GM18909 (cell line): ENCODE measurements at regions not wholly inside any gene's neighbourhood (a gene's known extent, or its start where the extent isn't known, plus 50 kb on each side); places are given as distances from the start of the nearest gene placed in this dataset.

Source experiments
- ATAC-seq: cut with Tn5 transposase; IDR thresholded peaks from one replicate; pipeline ENCODE4 v1.9.1; 2021; ENCODE audit warnings: mild to moderate bottlenecking; ENCODE audit not compliant: unreplicated experiment, poor library complexity

DNA sequence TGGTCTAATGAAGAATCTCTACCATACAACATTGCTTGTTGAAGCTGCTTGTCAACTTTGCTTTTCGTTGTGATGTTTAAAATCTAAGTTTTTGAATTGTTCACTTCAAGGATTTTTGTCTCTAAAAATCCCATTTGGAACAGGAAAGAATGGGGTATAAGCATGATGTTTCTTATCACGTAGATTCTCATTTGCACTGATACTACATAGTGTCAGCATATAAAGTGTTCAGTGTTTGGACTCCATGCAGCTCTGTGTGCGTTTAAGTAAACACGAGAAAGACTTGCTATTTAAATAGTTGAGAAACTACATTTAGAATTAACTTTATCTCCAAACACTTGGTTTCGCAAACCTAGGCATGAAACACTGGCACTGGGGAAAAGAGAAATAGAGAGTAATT lies 452.5 kb downstream of the NKX6-1 start:
- ATAC-seq, result no peak

DNA sequence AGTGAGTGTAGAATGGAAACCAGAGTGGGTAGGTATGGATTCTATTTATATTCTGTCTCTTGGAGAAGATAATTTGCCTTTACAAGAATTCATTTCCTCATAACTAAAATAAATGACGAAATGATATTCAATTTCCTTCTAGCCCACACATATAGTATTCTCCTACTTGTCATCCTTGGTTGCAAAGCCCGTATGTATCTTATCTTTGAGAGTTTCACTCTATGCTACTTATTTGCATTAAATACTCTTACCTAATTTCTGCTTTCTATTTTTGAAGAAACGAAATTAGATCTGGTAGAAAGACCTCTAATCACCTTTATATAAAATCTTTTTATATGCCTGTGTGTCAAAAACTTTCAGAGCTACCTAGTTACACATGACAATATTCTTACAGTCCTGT lies 457.7 kb downstream of the NKX6-1 start:
- ATAC-seq, result no peak

DNA sequence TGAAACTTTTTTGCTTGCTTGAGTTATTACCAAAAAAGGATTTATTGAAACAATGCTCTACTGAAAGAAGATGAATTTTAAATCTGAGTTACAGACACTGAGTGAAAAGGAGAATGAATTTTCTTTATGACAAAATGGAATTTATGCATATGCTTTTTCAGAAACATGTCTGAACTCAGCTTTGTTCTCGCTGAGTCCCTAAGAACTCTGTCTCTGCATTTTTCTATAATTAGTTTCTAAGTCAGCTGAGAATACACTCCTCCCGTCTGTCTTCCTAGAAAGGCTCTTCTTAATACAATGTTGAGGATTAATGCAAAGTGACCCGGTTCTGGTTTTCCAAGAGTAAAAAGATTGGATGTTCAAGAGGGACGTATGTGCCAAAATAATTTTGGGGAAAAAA lies 463.5 kb downstream of the NKX6-1 start:
- ATAC-seq, result no peak

DNA sequence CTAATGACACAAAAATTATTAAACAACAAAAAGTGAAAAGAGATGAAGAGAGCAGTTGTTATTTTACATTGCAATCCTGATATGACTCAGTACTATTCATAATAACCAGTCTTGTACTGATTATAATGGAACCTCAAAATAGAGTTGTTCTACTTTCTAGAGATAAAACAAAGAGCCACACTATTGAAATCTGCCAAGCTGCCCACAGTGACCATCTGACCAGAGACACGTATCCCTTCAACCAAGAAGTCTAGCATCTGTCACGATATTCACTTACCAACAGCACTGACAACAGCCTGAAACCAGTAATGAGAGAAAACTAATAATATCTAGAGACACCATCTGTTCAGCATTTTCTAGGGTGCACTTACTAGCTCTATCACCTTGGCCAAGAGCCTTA lies 466.7 kb downstream of the NKX6-1 start:
- ATAC-seq, result peak; percentile 86

DNA sequence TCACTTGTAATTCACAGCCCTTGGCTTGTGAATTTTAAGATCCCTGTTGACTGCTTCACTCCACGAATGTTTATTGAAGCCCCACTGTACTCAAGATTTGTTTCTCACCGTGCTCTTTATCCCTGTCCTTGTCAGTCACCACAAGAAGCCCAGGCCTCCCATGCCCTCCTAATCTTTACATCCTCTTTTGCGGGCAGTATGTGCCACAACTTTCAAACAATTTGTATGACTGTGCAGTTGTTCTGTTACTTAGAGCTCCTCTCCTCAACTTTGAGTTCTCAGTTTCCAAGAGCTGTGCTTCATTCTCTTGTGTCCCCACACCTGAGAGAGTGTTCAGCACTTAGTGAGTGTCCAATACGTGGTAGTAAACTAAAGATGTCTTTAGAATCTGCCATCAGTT lies 467.7 kb downstream of the NKX6-1 start:
- no peak for ATAC-seq

DNA sequence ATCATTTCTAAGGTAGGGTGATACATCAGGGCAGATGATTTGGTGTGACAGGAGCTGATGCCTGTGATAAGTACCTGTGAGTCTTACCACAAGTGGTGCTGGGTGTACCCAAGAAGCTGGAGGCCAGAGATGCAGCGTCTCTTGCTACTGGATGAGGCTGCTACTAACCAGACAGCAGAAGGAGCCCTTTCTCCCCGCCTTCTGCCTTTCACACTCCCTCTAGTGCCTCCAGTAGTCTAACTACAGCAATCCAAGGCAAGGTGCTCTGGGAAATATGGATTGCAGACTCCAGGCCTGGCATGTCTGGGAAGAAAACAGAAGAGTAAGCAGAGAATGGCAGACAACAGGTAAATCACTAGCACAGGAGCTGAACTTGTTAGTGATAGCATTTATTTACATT lies 470.8 kb downstream of the NKX6-1 start:
- ATAC-seq, result no peak

DNA sequence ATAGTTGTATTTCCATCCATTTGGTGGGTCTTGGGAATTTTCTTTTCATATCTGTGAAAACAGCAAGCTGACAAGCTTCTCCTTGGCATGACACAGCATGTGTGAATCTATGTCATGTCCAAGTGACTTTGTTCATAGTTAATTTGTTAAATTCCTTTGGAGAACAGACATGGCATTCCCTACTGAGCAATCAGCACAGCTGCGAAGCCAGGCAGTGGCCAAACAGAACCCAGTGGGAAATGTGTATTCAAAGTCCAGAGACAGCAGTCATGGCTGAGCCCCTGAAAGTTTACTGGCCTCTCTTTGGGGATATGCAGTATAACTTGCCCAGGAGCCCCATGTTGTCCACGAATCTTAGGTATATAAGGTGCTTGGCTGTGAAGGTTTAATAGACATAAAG lies 474.7 kb downstream of the NKX6-1 start:
- no peak for ATAC-seq

DNA sequence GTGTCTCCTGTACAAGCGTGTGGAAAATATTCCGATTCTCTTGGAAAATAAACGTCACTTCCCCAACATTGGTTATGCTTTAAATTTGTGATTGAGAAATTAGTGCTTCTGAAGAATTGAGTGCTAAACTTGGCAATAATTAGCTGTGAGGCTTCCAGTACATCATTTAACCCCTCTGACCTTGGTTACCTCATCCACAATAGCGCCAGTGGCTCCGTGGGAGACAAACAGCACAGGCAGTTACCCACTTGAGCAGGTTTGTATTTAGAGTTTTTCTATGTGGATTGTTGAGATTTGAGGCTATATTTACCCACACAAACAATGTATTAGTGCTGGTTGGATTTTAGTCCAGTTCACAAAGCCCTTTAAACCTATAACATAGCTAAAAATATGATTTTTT lies 476.5 kb downstream of the NKX6-1 start:
- no peak for ATAC-seq

DNA sequence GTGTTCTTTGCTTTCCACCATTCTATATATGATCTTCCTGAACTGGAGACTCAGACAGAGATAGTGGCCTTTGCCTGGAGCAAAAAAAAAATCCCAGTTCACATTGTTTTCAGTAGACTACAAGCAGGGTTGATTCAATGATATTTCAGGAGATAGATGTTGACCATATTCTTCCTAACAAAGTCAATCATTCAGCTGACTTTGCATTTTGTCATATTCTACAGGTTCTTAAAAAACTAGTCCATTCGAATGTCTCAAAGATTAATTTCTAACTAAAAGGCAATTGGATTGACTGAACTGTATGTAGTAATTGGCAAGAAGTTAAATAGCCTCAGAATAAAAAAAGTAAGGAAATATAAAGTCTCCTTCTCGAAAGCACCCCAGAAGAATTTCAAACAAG lies 479.5 kb downstream of the NKX6-1 start:
- ATAC-seq, result no peak

DNA sequence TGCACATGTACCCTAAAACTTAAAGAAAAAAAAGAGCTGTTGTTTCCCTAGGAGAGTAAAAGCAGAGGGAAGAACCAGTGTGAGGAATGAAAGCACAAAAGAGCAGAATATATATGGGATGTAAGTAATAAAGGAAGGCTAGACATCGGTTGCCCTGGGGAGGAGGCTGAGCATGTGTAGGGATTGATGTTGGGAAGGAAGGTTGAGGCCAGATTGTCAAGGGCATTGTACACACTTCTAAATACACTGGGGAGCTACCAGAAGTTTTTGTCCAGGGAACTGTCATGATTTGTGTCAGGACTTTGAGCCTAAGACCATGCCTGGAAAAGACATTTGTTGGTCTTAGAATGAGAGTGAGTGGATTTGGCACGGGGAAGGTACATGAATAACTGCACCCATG lies 467.1 kb downstream of the GPAT3 start:
- ATAC-seq, result no peak

DNA sequence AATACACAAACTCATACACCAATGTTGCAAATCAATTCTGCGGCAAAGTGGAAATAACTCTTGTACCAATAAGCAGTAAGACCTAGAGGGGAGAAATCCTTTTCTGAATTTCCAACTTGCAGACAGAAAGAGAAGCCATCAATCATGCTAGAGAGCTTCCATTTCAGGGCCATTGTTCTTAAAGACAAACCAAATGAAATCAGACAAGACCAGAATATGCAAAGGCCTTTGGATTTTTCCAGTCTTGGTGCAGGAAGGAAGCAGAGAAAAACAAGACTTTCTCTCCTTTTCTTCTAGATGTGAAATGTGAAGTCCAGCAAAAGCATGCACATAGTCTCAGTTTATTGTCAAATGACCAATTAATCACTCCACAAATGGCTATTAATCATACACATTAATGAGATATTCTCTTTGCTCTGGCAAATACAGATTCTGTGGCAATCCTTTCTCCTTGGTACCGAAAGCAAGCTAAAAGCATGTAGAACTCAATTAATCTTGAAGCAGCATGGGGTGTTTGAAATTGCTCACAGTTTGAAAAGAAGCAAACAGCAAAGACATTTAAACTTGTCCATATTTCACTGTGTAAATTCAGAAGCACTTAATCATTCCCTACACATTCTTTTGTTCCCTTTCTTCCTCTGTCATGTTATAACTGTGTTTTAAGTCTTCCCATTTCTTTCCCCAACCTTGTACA lies 466.1 kb downstream of the GPAT3 start:
- ATAC-seq, result no peak

DNA sequence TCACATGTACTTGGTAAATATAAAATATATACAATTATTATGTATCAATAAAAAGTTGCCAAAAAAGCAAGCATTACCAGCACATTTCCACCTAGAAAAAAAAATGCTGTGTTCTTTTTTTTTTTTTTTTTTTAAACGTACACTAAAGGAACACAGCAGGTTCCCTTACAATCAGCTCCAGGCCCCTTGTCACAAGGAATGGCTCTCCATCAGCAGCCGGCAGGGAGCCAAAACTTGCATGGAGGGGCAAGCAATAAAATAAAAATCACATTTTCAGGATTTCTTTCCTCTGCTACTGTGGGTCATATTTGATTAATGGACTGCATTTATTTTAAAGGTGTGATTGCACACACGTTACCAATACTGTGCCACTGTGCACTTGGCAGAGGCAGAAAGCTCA lies 460.3 kb downstream of the GPAT3 start:
- ATAC-seq, result no peak

DNA sequence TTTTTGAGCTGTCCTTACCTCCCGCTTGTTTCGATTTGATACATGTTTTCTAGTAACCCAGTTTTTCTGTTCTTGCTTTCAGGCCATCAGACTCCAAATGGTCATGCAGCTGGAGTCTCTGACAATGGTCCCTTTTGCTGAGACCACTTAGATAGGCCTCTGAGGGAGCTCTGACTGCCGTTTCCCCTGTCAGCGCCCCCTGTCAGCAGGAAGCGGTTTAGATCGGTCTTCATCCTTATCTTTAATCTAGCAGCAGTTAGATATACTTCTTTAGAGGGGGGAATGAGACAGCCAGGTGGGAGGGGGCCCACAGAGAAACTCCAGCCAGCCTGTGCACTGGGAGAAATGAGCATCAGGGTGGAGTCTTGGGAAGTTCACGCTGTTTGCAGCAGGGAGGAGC lies 457.9 kb downstream of the GPAT3 start:
- ATAC-seq, result no peak

DNA sequence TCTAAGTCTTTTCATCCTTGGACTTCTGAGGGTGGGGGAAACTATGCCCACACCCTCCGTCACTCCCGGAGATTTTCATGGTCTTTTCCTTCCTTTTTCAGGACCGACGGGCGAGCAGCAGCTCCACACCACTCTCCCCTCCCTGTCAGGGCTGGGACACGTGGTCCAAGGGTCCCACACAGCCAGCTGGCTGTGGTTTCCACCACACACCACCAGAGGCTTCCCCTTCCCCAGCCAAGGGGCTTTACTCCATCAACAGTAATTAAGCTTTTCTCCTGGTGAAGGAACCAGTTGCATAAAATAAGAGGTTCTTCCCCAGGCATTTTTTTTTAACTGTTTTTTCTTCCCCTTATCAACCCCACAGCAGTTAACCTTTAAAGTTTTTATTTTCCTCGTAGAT lies 453.9 kb downstream of the GPAT3 start:
- no peak for ATAC-seq

DNA sequence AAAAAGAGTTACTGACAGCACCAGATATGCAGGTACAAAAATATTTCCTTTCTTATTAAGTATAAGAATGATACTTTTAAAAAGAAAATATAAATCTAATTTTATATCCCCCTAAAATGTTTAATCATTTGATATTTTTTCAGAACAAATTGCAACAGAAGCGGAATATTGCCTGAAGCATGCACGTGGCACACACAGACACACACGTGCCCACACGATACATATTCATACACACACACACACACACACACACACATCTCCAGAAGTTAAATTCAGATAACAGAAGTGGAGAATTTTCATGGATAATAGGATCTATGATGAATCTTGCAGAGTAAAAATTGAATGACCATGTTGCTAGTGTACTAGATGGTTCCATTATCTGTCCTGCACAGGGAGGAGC lies 445.2 kb downstream of the GPAT3 start:
- no peak for ATAC-seq

DNA sequence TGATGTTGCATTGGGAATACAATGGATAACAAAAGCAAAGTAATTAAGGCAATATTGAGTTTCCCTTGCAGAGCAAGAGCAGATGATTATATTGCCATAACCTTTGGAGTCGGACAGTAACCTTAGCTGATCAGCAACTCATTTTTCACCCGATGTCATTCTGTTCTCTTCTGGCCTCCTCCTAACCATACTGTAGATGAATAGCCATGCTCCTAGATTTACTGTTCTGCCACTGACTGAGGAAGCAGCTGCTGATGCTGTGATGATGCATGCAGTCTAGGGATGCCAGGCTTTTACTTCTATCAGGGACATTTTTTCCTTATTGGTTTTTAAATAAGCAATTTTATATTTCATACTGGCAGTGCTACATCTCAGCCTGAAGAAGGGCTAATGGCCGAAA lies 443.9 kb downstream of the GPAT3 start:
- no peak for ATAC-seq

DNA sequence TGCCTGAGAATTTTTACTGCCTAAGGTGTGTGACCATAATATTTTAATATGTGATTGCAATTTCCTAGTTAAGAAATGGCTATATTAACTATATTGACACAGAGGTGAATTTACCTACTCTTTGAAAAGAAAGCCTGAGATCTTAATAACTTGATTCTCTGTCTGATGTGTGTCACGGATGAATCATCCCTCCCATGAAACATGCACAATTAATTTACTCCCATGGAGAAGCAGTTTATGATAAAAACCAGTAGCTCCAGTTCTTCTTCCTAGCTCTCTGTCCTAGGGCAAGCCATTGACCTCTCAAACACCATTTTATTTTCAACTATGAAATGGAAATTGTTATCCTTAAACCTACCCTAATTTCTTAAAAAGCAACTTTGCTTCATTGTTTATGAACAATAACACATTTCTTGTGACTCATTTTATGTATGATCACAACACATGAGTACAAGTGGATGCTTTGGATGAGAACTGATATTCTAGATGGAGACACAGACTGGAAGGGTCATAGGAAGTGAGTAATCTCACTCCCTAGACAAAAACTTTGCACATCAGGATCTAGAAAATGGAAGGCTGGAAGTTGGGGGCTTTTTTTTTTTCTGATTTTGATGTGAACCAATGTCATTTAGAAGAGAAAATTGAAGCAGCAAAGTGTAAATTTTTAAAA lies 438.3 kb downstream of the GPAT3 start:
- ATAC-seq, result no peak

DNA sequence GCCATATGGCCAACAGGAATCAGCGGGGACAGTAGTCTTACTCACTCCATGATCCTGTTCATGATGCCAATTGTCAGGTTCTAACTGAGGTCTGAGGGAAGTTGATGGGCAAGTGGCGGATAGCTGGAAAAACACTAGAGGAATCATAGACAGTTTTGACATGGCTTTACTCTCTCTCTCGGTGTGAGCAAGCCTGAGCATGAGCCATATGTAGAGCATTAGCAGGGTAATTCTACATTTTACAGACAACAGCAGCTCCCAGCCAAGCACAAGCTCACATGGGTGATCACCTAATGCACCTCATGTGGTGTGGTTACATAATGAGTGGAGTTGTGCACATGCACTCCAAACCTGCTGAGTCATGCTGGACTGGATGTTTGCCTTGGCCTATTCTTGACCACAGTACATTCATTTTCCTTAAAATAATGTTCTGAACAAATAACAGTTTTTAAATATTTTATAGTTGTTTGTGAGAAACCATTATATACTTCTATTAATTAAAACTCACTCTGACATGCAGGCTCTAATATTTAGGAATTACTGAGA lies 429.2 kb downstream of the GPAT3 start:
- ATAC-seq, result no peak

DNA sequence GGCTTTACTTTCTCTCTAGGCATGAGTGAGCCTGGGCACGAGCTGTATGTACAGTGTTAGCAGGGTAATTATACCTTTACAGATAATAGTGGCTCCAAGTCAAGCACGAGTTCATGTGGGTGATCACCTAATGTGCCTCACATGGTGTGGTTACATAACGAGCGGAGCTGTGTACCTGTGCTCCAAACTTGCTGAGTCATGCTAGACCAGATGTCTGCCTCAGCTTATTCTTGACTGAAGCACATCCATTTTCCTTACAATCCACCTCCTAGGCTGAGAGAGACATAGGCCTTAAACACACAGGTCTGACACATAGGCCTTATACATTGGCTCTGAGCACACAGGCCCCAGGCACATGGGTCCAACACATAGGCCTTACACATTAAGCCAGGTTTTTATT lies 426.6 kb downstream of the GPAT3 start:
- no peak for ATAC-seq

DNA sequence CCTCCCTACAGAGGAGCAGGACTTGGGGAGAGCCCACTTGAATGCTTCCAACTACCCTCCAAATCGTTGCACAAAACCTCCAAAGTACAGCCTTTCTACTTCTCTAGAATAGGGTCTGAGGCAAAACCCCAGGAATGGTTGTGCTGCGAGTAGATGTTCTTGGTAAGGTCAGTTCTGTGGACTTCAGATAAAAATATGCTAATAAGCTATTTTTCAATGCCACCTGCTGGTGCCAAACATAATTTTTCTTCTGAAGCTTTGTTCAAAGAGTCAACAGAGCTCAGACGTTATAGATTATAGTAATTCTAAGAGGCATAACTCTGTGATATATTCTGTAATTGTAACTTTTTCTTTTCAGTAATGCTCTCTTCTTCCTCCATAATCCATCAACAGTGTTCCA lies 425.7 kb downstream of the GPAT3 start:
- ATAC-seq, result no peak

DNA sequence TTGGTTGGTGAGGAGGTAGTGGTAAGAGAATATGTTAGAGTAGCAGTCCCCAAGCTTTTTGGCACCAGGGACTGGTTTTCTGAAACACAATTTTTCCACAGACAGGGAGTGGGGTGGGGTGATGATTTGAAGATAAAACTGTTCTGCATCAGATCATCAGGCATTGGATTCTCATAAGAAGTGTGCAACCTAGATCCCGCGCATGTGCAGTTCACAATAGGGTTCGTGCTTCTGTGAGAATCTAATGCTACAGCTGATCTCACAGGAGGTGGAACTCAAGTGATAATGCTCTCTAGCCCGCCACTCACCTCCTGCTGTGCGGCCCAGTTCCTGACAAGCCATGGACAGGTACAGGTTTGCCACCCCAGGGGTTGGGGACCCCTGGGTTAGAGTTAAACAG lies 423.3 kb downstream of the GPAT3 start:
- ATAC-seq, result no peak

DNA sequence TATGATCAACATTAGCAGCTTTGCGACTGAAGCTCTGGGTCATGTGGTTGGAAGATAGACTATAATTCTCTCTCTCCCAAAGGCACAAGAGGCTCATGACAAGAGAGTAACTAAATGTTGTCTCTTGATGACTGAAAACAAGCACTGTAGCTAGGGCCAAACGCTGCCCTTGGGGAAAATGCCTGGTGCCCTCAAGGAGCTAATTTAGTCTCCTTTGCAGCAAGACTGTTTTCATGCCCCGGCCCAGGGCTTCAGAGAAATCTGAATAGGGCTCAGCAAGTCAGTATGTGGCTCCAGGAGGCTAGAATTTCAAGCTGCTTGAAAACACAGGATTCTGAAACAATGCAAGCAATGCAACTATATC lies 411.9 kb downstream of the GPAT3 start:
- ATAC-seq, result no peak
